Suppressor macrophage treated with lipopolysaccharide for 1 hour (primary cell): ENCODE measurements at regions not wholly inside any gene's neighbourhood (a gene's known extent, or its start where the extent isn't known, plus 50 kb on each side); places are given as distances from the start of the nearest gene placed in this dataset.

Source experiments
- DNase-seq, 3 donors: peaks; one replicate each; pipeline ENCODE4 v3.0.0-alpha.2; 2020 to 2022

DNA sequence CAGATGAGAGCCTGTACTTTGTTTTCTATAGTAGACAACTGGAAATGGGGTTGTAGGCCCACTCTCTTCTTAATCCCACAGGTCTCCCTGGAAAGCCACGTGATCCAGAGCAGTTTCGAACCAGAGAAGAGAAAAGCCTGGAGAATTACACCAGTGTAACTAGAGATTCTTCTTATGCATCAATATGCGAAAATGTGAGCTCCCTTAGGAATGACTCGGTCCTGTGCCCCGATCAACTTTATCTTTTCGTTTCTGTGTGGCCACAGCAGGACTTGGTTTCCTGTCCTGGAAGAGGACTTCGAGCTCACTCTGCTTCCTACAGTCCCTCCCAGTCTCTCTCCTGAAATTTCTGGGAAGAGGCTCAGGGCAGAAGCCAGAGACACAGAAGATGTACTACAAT lies 73.8 kb upstream of the TPM1 start:
- no peak for DNase-seq

- DNase-seq = no peak
These were observed 73.0 kb upstream of the TPM1 start for GRCh38 chr15:62969442-62970089.

- DNase-seq = no peak
These were observed 69.7 kb upstream of the TPM1 start for GRCh38 chr15:62972814-62973213.

DNA sequence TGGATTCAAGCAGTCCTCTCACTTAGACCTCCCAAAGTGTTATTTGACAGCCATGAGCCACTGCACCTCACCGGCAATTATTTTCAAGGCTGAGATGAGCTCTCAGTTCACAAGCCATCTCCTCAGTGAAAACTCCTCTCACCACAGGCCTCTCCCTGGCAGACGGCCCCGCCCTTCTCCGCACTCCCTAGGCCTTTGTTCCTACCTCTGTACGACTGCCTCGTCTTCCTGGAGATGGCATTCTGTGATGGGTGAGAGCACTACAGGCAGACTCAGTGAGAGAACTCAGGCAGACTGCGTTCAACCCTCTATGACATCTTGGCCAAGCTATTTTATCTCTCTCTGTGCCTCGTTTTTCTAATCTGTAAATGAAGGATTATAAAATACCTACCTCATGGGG lies 67.0 kb upstream of the TPM1 start:
- no peak for DNase-seq

- DNase-seq = no peak
These were observed 66.2 kb upstream of the TPM1 start for GRCh38 chr15:62976301-62976881.

GRCh38 chr15:62977952-62978811 lies 64.4 kb upstream of the TPM1 start:
- DNase-seq = no peak

DNA sequence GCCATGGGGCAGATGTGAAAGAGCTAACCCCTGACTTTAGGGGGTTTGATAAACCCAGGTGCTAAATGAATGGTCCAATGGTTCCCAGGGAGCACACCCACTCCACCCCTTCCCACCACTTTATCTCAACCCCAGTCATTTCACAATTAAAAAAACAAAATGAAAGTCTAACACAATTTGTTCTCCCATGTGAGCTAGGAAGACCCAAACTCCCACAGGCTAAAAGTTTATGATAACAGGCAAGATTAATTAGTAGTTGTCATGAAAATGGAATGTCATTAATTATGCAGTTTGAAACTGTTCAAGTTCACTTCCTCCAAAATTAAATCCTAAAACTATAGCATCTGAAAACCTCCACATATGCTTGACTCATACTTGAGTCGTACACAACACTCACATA lies 63.3 kb upstream of the TPM1 start:
- DNase-seq = no peak

DNA sequence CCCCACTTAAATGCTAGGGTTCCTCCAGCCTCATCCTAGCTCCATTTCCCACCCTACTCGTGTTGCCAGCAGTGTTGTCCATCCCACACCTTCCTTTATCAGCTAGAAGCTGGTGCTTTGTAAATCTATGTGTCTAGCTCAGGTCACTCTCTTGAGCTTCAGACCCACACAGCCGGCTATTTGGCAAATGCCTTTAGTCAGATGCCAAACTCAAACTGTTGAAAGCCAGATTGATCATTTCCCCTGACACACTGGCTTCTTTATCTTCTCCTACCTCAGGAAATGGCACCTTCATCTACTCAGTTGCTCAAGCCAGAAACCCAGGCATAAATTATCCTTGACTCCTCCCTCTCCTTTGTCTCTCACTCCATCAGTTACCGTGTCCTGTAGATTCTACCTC lies 61.5 kb upstream of the TPM1 start:
- no peak for DNase-seq

DNA sequence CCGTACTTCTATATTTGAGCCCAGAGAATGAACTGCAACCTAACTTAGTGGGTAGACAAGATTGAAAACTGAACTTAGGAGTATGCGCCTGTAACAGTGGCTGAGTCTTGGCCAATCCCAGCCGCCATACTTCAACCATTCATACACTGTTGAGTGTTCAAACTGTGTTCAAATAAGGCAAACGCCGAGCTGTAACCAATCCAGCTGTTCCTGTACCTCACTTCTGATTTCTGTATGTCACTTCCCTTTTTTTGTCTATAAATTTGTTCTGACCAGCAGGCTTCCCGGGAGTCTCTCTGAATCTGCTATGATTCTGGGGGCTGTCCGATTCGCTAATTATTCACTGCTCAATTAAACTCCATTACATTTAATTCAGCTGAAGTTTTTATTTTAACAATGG lies 58.6 kb upstream of the TPM1 start:
- peak; percentile 10 to 35 (median 20) for DNase-seq

- no peak for DNase-seq
These were observed 56.8 kb upstream of the TPM1 start for GRCh38 chr15:62985768-62986167.

- no peak for DNase-seq
These were observed 55.6 kb upstream of the TPM1 start for GRCh38 chr15:62986948-62987347.

DNA sequence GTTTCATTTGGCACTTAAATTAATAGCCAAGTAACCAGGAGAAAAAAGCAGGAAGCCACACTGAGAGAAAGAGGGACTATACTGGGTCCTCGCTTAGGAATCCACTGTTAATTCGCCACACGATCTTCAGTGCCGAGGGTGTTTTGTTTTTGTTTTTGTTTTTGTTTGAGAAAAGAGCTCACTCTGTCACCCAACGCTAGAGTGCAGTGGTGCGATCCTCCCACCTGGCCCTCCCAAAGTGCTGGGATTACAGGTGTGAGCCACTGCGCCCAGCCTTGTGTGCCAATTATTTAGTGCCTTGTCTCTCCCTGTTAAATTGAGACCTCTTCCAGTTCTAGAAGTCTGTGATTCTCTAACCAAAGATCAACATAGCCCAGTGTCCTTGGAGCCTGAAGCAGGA lies 53.8 kb upstream of the TPM1 start:
- DNase-seq = no peak

- no peak for DNase-seq
These were observed 53.0 kb upstream of the TPM1 start for GRCh38 chr15:62989366-62990055.

GRCh38 chr15:62991698-62992097 lies 50.8 kb upstream of the TPM1 start:
- no peak for DNase-seq

DNA sequence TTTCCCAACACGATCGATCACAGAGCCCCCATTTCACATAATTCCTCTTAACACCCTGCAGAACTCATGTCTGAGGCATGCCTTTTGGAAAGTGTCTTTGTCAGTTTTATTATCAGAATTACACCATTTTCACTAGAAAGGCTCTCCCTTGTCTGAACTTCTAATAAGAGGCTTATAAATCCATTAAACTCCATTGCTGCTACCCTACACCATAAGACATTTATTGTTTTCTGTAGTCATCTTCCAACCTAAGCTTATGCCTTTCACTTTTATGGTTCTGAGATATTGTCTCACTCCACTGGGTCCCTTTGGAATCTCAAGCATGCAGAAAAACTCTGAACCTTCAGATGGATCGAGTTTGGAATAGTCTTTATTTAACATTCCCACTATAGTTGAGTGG lies 50.2 kb upstream of the TPM1 start:
- no peak for DNase-seq
